GM12865 (cell line): ENCODE measurements at regions not wholly inside any gene's neighbourhood (a gene's known extent, or its start where the extent isn't known, plus 50 kb on each side); places are given as distances from the start of the nearest gene placed in this dataset.

ENCODE experiments used
- DNase-seq: peaks from one replicate; pipeline ENCODE4 v3.0.0; 2010; ENCODE audit warnings: low read depth
- H3K4me3 ChIP-seq: 2 replicates; pipeline ENCODE4 v1.5.1; 2011; ENCODE audit warnings: mild to moderate bottlenecking, low read depth, low read length, control low read depth
- TF ChIP-seq, protein P1 (sequence below): IDR thresholded peaks from 2 replicates; pipeline ENCODE4 v1.5.1; 2011; ENCODE audit warnings: low read length, control low read depth, low read depth, inconsistent platforms; ENCODE audit not compliant: insufficient read depth; ENCODE audit errors: missing control alignments

DNA sequence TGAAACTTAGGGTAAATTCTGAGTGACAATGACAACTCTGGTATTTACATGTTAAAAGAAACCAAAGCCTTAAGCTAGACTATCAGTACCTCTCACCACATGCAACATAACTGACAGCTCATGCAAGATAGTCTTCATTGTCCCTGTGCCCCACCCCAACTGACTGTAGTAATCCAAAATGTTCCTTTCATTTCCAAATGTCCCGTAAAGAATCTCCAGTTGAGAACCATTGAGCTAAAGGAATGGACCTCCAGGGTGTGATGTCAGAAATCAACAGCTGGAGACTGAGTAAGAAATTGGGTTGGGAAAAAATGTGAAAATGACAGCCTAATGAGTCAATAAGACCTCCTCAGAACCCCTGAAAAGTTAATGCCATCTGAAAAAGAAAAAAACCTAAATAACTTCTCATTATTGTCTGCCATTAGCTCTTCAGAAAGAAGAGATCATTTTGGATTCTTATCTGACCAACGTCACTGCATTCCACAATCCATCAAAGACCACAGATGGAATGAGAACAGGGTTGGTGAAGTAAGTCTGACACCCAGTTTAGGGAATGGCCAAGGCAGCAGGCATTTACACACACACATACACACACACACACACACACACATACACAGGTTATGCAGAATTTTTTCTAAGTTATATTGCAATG lies 51.7 kb upstream of the ACVR2A start:
- TF ChIP-seq, protein P1, sequence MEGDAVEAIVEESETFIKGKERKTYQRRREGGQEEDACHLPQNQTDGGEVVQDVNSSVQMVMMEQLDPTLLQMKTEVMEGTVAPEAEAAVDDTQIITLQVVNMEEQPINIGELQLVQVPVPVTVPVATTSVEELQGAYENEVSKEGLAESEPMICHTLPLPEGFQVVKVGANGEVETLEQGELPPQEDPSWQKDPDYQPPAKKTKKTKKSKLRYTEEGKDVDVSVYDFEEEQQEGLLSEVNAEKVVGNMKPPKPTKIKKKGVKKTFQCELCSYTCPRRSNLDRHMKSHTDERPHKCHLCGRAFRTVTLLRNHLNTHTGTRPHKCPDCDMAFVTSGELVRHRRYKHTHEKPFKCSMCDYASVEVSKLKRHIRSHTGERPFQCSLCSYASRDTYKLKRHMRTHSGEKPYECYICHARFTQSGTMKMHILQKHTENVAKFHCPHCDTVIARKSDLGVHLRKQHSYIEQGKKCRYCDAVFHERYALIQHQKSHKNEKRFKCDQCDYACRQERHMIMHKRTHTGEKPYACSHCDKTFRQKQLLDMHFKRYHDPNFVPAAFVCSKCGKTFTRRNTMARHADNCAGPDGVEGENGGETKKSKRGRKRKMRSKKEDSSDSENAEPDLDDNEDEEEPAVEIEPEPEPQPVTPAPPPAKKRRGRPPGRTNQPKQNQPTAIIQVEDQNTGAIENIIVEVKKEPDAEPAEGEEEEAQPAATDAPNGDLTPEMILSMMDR: no peak
- DNase-seq: no peak
- no peak overlapping the region for H3K4me3 ChIP-seq

DNA sequence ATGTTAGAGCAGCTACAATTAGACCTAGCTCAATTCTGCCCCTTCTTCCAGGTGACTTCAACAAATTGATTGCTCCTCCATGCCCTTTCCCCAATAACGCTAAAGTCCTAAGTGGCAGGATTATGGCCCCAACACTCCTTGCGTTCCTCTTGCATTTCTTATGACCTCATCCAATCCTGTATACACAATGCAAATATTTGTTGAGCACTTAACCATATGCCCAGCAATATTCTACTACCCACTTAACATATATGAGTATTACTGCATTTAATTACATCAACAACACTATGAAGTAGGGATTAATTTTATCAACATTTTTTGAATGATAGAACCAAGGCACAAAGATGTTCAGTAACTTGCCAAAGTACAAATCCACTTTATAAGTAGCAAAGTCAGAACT lies 54.2 kb upstream of the ACVR2A start:
- TF ChIP-seq, protein P1: no peak
- H3K4me3 ChIP-seq: no peak overlapping the region
- DNase-seq: no peak

DNA sequence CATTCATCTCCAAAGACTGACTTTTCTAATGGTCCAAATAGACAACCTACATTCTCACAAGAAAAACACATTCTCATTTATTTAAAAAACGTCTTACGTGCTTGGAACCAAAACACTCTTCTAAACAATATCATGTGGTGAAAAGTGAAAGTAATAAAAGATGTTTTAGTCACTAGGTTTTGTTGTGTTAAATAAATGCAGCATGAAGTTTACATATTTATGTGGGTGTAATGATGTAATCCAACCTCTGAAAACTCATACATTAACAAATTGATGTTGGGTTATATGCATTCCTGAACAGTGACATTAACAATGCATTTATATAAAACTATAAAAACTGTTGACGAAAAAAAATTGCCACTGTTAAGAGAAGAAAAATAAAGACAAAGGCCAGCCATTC lies 55.1 kb upstream of the ACVR2A start:
- TF ChIP-seq, protein P1: no peak
- DNase-seq: no peak
- no peak overlapping the region for H3K4me3 ChIP-seq

DNA sequence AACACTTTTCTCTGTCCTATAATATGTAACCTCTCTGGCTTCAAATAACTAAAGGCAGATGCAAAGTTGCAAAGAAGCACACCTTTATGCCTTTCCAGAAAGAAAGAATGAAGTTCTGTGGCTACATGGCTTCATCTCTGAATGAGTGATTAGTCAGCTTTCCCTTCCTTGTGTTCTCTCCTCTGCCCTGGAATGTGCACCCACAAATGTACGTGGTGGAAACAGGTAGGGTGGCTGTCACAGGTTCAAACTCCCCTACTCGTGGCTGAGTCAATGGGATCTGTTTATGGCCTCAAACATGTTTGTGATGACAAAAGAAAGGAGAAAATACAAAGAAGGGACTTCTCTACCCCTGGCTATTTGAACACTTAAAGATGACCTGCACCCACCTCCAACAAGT lies 55.5 kb upstream of the ACVR2A start:
- DNase-seq: no peak
- H3K4me3 ChIP-seq: no peak overlapping the region
- TF ChIP-seq, protein P1: no peak

DNA sequence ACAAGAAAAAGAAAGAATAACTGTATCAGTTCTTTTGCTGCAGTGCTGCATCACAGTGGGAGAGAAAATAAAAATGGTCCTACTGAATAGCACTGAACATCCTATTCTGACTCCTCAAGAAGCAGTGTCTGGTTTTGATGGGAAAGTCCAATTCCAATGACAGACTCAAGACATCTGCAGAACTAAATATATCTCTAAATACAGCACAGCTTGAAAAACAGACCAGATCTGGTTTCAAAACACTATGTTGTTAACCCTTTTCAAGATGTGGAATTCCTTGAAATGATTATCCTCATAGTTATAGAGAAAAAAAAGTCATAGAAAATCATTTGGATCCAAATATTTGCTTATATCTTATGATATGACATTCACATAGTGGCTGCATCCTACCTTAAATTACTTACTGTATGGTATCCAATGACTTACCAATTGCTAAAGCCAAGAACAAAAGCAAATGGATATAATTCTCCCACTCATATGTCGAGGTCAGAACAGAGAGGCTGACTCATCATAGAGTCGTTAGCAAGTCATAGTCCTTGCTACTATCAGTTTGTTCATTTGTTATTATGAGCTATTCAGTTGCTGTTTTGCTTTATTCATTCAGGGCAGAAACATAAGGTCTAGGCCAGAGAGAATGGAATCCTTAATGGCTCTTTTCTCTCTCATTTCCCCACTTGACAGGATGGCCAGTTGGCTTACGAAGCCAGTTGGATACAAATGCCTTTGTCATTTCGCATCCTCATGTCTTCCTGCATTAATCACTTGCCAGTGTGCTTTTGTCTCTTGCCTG lies 62.5 kb upstream of the ACVR2A start:
- no peak for DNase-seq
- TF ChIP-seq, protein P1: no peak
- H3K4me3 ChIP-seq: no peak overlapping the region

DNA sequence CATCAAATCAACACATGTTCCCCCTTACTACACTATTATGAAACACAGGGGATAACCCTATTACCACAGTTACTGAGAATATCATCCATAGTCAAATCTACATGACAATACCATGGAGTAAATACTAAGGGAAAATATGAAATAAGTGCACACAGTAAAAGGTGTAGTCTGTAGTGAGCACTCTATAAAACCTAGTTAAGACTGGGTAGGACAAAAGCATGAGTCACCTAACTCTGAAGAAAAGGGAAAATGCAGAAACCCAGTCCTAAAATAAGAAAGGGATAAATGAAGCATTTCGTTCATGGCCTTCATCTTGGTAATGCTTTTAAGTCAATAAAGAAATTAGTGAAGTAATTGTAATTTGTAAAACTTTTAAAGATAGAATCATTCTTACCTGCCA lies 65.4 kb upstream of the ACVR2A start:
- H3K4me3 ChIP-seq: no peak overlapping the region
- no peak for DNase-seq
- TF ChIP-seq, protein P1: no peak
